OCI-LY3 (cell line): ENCODE measurements at regions not wholly inside any gene's neighbourhood (a gene's known extent, or its start where the extent isn't known, plus 50 kb on each side); places are given as distances from the start of the nearest gene placed in this dataset.

Experiments used
- H2AFZ ChIP-seq: fragments of 200-600, 300-600 bp; shearing (Covaris generic); 2 replicates; pipeline ENCODE4 v1.6.0; 2014; ENCODE audit warnings: antibody characterized with exemption, low read depth, low read length
- H3K27ac ChIP-seq: fragments of 200-600, 300-600 bp; sonication (generic); 2 replicates; pipeline ENCODE4 v1.5.1; 2014; ENCODE audit warnings: mild to moderate bottlenecking, low read length, moderate library complexity, mixed read lengths
- H3K27me3 ChIP-seq: fragments of 200-600, 300-600 bp; sonication (generic); 2 replicates; pipeline ENCODE4 v1.6.1; 2014; ENCODE audit warnings: low read depth, low read length, mixed read lengths
- H3K36me3 ChIP-seq: fragments of 200-600, 300-600 bp; sonication (generic); replicated peaks from 2 replicates; pipeline ENCODE3; 2014; ENCODE audit warnings: low read depth, low read length, mixed read lengths
- H3K4me1 ChIP-seq: fragments of 300-600, 200-600 bp; sonication (generic); 2 replicates; pipeline ENCODE4 v1.6.1; 2014; ENCODE audit warnings: low read length, mixed read lengths
- H3K4me2 ChIP-seq: fragments of 200-600, 300-600 bp; sonication (generic); 2 replicates; pipeline ENCODE4 v1.6.1; 2014; ENCODE audit warnings: low read length, mixed read lengths
- H3K4me3 ChIP-seq: fragments of 300-600, 200-600 bp; sonication (generic); 2 replicates; pipeline ENCODE4 v1.5.1; 2014; ENCODE audit warnings: antibody characterized with exemption, mild to moderate bottlenecking, low read length, moderate library complexity
- H3K79me2 ChIP-seq: fragments of 300-600, 200-600 bp; shearing (Covaris generic); 2 replicates; pipeline ENCODE4 v1.6.1; 2014; ENCODE audit warnings: mild to moderate bottlenecking, low read length, mixed read lengths
- H3K9ac ChIP-seq: fragments of 300-600, 200-600 bp; shearing (Covaris generic); 2 replicates; pipeline ENCODE4 v1.6.0; 2014; ENCODE audit warnings: mild to moderate bottlenecking, low read length, moderate library complexity
- H3K9me3 ChIP-seq: fragments of 200-600, 300-600 bp; shearing (Covaris generic); 2 replicates; pipeline ENCODE4 v1.6.1; 2014; ENCODE audit warnings: low read length, mixed read lengths; ENCODE audit not compliant: insufficient read depth
- H4K20me1 ChIP-seq: fragments of 200-600, 300-600 bp; sonication (generic); 2 replicates; pipeline ENCODE4 v1.6.1; 2016; ENCODE audit warnings: low read length, mixed read lengths; ENCODE audit not compliant: insufficient read depth
- EZH2phosphoT487 ChIP-seq: fragments of 200-600 bp; shearing (Covaris generic); IDR thresholded peaks from 2 replicates; pipeline ENCODE4 v1.6.1; 2018; ENCODE audit warnings: antibody characterized with exemption, mixed run types, low read depth
- TF ChIP-seq, protein P1 (sequence below): fragments of 200-600, 300-600 bp; sonication (generic); IDR thresholded peaks from 2 replicates; pipeline ENCODE4 v1.5.1; 2014; ENCODE audit warnings: antibody characterized with exemption, low read length, low read depth

DNA sequence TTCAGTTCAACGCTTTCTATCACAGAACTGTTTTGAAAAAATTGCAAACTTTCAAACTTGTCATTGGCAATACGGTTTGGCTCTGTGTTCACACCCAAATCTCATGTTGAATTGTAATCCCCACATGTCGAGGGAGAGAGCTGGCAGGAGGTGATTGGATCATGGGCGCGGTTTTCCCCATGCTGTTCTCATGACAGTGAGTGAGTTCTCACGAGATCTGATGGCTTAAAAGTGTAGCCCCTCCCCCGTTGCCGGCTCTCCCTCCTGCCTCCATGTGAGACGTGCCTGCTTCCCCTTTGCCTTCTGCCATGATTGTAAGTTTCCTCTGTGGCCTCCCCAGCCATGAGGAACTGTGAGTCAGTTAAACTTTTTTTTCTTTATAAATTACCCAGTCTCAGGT is 1144.0 kb downstream of the BRD1 start:
- Histone ChIP-seq H3K79me2 (no peaks in the 10 kb centered on the region), H3K27ac (no peak overlapping the region), H3K36me3 (no peaks in the 10 kb centered on the region), H3K27me3 (no peaks in the 10 kb centered on the region), H3K9me3 (no peaks in the 10 kb centered on the region), H4K20me1 (no peaks in the 10 kb centered on the region), H2AFZ (no peak overlapping the region), H3K4me2 (no peak overlapping the region), H3K4me1 (no peaks in the 10 kb centered on the region), H3K9ac (no peak overlapping the region), H3K4me3 (no peak overlapping the region)
- TF ChIP-seq EZH2phosphoT487 = no peak
- TF ChIP-seq, protein P1, sequence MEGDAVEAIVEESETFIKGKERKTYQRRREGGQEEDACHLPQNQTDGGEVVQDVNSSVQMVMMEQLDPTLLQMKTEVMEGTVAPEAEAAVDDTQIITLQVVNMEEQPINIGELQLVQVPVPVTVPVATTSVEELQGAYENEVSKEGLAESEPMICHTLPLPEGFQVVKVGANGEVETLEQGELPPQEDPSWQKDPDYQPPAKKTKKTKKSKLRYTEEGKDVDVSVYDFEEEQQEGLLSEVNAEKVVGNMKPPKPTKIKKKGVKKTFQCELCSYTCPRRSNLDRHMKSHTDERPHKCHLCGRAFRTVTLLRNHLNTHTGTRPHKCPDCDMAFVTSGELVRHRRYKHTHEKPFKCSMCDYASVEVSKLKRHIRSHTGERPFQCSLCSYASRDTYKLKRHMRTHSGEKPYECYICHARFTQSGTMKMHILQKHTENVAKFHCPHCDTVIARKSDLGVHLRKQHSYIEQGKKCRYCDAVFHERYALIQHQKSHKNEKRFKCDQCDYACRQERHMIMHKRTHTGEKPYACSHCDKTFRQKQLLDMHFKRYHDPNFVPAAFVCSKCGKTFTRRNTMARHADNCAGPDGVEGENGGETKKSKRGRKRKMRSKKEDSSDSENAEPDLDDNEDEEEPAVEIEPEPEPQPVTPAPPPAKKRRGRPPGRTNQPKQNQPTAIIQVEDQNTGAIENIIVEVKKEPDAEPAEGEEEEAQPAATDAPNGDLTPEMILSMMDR = no peak

DNA sequence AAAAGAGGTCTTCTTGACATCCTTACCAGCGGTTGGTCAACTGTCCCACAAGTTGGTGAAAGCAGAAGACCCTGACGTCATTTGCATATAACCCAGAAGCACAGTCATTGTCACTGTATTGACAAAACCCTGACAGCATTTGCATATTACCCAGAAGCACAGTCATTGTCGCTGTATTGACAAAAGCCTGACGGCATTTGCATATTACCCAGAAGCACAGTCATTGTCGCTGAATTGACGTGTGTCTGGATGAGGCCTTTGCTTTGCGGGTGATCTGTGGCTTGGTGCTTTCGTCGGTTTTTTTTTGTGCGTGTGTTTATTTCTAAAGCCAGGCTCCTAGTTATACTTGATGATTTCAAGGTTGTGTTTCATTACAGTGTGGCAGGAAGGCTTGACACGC is 1145.2 kb downstream of the BRD1 start:
- H2AFZ ChIP-seq = no peak overlapping the region
- no peaks in the 10 kb centered on the region for H3K79me2 ChIP-seq
- no peaks in the 10 kb centered on the region for H3K4me1 ChIP-seq
- TF ChIP-seq, protein P1 = no peak
- TF ChIP-seq EZH2phosphoT487 = no peak
- no peaks in the 10 kb centered on the region for H3K9me3 ChIP-seq
- H3K36me3 ChIP-seq = no peaks in the 10 kb centered on the region
- H4K20me1 ChIP-seq = no peaks in the 10 kb centered on the region
- H3K4me2 ChIP-seq = no peak overlapping the region
- no peak overlapping the region for H3K9ac ChIP-seq
- H3K4me3 ChIP-seq = no peak overlapping the region
- H3K27me3 ChIP-seq = no peaks in the 10 kb centered on the region
- H3K27ac ChIP-seq = no peak overlapping the region

DNA sequence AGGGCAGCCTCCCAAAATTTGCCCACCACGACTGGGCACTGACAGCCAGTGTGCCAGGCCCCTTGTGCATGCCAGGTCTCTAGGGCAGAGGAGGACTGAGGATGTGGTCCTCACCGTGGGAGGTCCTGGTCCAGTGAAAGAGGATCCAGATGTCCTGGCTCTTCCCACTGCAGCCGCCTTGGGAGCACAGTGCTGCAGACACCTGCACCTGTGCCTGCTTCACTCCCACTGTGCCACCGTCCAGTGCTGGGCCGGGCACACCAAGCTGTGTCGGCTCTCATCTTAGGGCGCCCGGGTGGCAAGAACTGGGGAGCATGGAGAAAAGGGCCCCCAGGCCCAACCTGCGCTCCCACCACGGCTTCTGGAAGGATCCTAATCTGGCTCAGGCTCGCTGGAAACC is 1147.1 kb downstream of the BRD1 start:
- TF ChIP-seq EZH2phosphoT487 = no peak
- TF ChIP-seq, protein P1 = no peak
- Histone ChIP-seq H4K20me1 (no peaks in the 10 kb centered on the region), H3K4me1 (no peaks in the 10 kb centered on the region), H3K27me3 (no peaks in the 10 kb centered on the region), H3K36me3 (no peaks in the 10 kb centered on the region), H3K27ac (no peak overlapping the region), H2AFZ (no peak overlapping the region), H3K9ac (no peak overlapping the region), H3K4me2 (no peak overlapping the region), H3K79me2 (no peaks in the 10 kb centered on the region), H3K4me3 (no peak overlapping the region), H3K9me3 (no peaks in the 10 kb centered on the region)

DNA sequence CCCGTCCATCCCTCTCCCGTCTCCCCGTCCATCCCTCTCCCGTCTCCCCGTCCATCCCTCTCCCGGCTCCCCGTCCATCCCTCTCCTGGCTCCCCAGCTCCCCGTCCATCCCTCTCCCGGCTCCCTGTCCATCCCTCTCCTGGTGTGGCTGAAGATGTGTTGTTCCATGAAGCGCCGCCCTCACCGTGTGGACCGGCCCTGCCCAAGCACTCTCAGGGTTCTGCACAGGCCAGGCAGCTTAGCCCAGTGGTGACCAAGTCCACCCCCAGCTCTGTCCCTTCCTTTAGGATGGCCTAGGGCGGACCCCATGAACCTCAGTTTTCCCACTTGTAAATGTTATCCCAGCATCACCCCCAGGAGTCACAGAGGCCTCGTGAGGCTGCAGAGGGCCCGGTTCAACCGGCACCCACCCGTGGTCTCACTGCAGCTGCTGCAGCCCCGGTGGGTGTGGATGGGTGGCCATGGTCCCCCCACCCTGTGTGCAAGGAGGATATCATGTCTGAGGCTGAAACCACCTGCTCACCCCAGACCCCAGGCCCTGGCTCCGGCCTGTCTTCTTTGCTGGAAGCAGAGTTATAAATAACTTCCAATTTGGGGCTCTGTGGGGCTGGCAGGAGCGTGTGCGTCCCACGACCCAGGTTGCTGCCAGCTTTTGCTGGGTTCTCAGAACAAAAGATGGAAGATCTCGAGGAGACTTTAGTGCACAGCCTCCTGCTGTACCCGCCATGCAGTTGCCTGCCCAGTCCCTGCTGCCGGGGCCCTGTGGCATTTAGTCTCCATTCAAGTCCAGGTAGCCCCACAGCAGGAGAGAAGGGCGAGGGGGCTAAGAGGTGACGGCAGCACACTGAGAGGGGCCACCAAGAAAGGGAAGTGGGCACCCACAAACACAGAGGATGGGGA is 1147.8 kb downstream of the BRD1 start:
- H3K4me3 ChIP-seq = no peak overlapping the region
- H3K9ac ChIP-seq = no peak overlapping the region
- no peaks in the 10 kb centered on the region for H3K27me3 ChIP-seq
- TF ChIP-seq, protein P1 = no peak
- no peak for TF ChIP-seq EZH2phosphoT487
- H3K36me3 ChIP-seq = no peaks in the 10 kb centered on the region
- H2AFZ ChIP-seq = no peak overlapping the region
- no peaks in the 10 kb centered on the region for H3K79me2 ChIP-seq
- H3K27ac ChIP-seq = no peak overlapping the region
- H3K4me1 ChIP-seq = no peaks in the 10 kb centered on the region
- no peak overlapping the region for H3K4me2 ChIP-seq
- H4K20me1 ChIP-seq = no peaks in the 10 kb centered on the region
- H3K9me3 ChIP-seq = no peaks in the 10 kb centered on the region
